K562 (cell line): ENCODE measurements at regions not wholly inside any gene's neighbourhood (a gene's known extent, or its start where the extent isn't known, plus 50 kb on each side); places are given as distances from the start of the nearest gene placed in this dataset.

Experiments
- ATAC-seq: fragments of 200-7000 bp; cut with Tn5 transposase; 3 replicates; pipeline ENCODE4 v1.9.1; 2020; ENCODE audit warnings: moderate library complexity
- BruUV-seq: library from RNA; stranded (reverse); fragments of 400-500 nt; replicated peaks from 2 replicates; lab custom pipeline; 2021; lab: Mats Ljungman, UMichigan
- CTCF ChIA-PET: fragments of 300-600 bp; formaldehyde crosslinking; extraction: SDS; loops from one replicate; lab custom pipeline; 2021; ENCODE audit warnings: low intra/inter-chr PET ratio; lab: Yijun Ruan, JAX
- POLR2A ChIA-PET: fragments of 300-600, 350-650 bp; sonication (Branson Sonifier 250); formaldehyde crosslinking; extraction: SDS; loops from one replicate; lab custom pipeline; 2021; ENCODE audit warnings: antibody characterized with exemption, inconsistent platforms; lab: Yijun Ruan, JAX
- DNase-seq, 4 experiments: peaks; one replicate each; pipeline versions ENCODE4 v3.0.0 to v3.0.0-alpha.2; 2011 to 2018; ENCODE audit warnings: low spot score in 3 of 4, mixed read lengths in 3 of 4; ENCODE audit errors: extremely low read depth in 1 of 4
- FAIRE-seq: peaks from 2 replicates; lab custom pipeline; 2011; peaks lifted over from hg19 to GRCh38; lab: Jason Lieb, UNC
- H2AFZ ChIP-seq: 2 replicates; pipeline ENCODE4 v1.6.0; 2011; ENCODE audit warnings: low read depth, low read length, control low read depth, inconsistent platforms
- H3K27ac ChIP-seq: fragments of 200-600 bp; 3 replicates; pipeline ENCODE4 v1.8.0; 2011; ENCODE audit warnings: low read depth, mild to moderate bottlenecking, control low read depth, inconsistent platforms, low read length, moderate library complexity, mixed read lengths; ENCODE audit errors: extremely low read depth
- H3K27me3 ChIP-seq, 2 experiments: fragments of 300-600 bp in 1 of 2; 2 replicates in 1 of 2; 3 replicates in 1 of 2; pipeline versions ENCODE4 v1.6.0 to v1.8.0; 2011; ENCODE audit warnings: inconsistent platforms in 2 of 2, low read length in 2 of 2, mild to moderate bottlenecking in 1 of 2, mixed read lengths in 1 of 2, moderate library complexity in 1 of 2; ENCODE audit not compliant: control insufficient read depth in 2 of 2, insufficient read depth in 2 of 2
- H3K36me3 ChIP-seq: fragments of 300-600 bp; 3 replicates; pipeline ENCODE4 v1.8.0; 2011; ENCODE audit warnings: mild to moderate bottlenecking, low read length, inconsistent platforms; ENCODE audit not compliant: control insufficient read depth, insufficient read depth
- H3K4me1 ChIP-seq, 2 experiments: fragments of 200-600 bp in 1 of 2; replicated peaks in 1 of 2; 2 replicates in 1 of 2; 3 replicates in 1 of 2; pipeline versions ENCODE4 v1.5.1 to v1.8.0; 2011; ENCODE audit warnings: inconsistent platforms in 2 of 2, low read length in 2 of 2, mild to moderate bottlenecking in 1 of 2, mixed read lengths in 1 of 2, moderate library complexity in 1 of 2; ENCODE audit not compliant: control insufficient read depth in 2 of 2, insufficient read depth in 2 of 2
- H3K4me2 ChIP-seq: 2 replicates; pipeline ENCODE4 v1.6.1; 2011; ENCODE audit warnings: low read length, control low read depth, inconsistent platforms, mixed read lengths; ENCODE audit not compliant: insufficient read depth
- H3K4me3 ChIP-seq: fragments of 200-600 bp; sonication (generic), shearing (Covaris generic); 2 replicates; pipeline ENCODE4 v1.5.1; 2016; ENCODE audit warnings: control low read depth, inconsistent platforms
- H3K79me2 ChIP-seq: fragments of 200-600 bp; 3 replicates; pipeline ENCODE4 v1.8.0; 2011; ENCODE audit warnings: low read length, inconsistent platforms; ENCODE audit not compliant: control insufficient read depth, insufficient read depth
- H3K9ac ChIP-seq, 2 experiments: 2 replicates each; pipeline versions ENCODE4 v1.6.0 to v1.6.1; 2011; ENCODE audit warnings: low read depth in 2 of 2, low read length in 2 of 2, control low read depth in 1 of 2, inconsistent platforms in 1 of 2, mild to moderate bottlenecking in 1 of 2, mixed read lengths in 1 of 2; ENCODE audit not compliant: insufficient read depth in 1 of 2
- H3K9me1 ChIP-seq: one replicate; pipeline ENCODE4 v1.6.0; 2011; ENCODE audit warnings: inconsistent platforms, mild to moderate bottlenecking, low read length, moderate library complexity; ENCODE audit not compliant: control insufficient read depth, insufficient read depth
- H3K9me3 ChIP-seq: replicated peaks from 2 replicates; pipeline ENCODE4 v1.5.1; 2011; ENCODE audit warnings: low read depth, low read length, inconsistent platforms; ENCODE audit not compliant: control insufficient read depth, insufficient read depth
- H4K20me1 ChIP-seq: replicated peaks from 2 replicates; pipeline ENCODE4 v1.6.1; 2011; ENCODE audit warnings: low read length, inconsistent platforms, mixed read lengths; ENCODE audit not compliant: control insufficient read depth, insufficient read depth
- CREB1 ChIP-seq, 2 experiments: sonication (generic) in 1 of 2; formaldehyde crosslinking in 1 of 2; IDR thresholded peaks; 2 replicates each; pipeline versions ENCODE4 v1.6.1 to v1.8.0; 2012 to 2022; ENCODE audit warnings: inconsistent platforms in 1 of 2, mild to moderate bottlenecking in 1 of 2, missing genetic modification reagents in 1 of 2, moderate library complexity in 1 of 2
- CREB3L1 ChIP-seq: fragments of 450-650 bp; IDR thresholded peaks from 2 replicates; pipeline ENCODE4 v1.6.1; 2014; ENCODE audit warnings: low read depth, mild to moderate bottlenecking, moderate library complexity, borderline replicate concordance
- GATAD2B ChIP-seq: fragments of 450-650 bp; IDR thresholded peaks from 2 replicates; pipeline ENCODE4 v1.6.1; 2017; ENCODE audit warnings: mild to moderate bottlenecking, borderline replicate concordance
- HIVEP1 ChIP-seq: fragments of 250-450 bp; sonication (Bioruptor Pico); IDR thresholded peaks from 2 replicates; pipeline ENCODE4 v1.4.0; 2020; ENCODE audit warnings: mild to moderate bottlenecking
- HMGXB4 ChIP-seq: sonication (generic); formaldehyde crosslinking; IDR thresholded peaks from 2 replicates; pipeline ENCODE4 v1.8.1; 2023; ENCODE audit warnings: mild to moderate bottlenecking, missing genetic modification reagents
- NR4A1 ChIP-seq, 2 experiments: fragments of 250-450 bp in 1 of 2; fragments of 450-650 bp in 1 of 2; sonication (Bioruptor Pico) in 1 of 2; IDR thresholded peaks; 2 replicates each; pipeline versions ENCODE4 v1.4.0 to v1.6.1; 2016 to 2020; ENCODE audit warnings: mild to moderate bottlenecking in 2 of 2, missing compliant biosample characterization in 1 of 2, missing genetic modification characterization in 1 of 2, moderate library complexity in 1 of 2
- PTRF ChIP-seq: fragments of 450-650 bp; IDR thresholded peaks from 2 replicates; pipeline ENCODE4 v1.6.1; 2016; ENCODE audit warnings: mild to moderate bottlenecking, missing genetic modification characterization, missing compliant biosample characterization
- SMARCE1 ChIP-seq: fragments of 450-650 bp; IDR thresholded peaks from 2 replicates; pipeline ENCODE4 v1.7.1; 2016; ENCODE audit warnings: mild to moderate bottlenecking
- SNRNP70 ChIP-seq: fragments of 200-400 bp; formaldehyde crosslinking; optimal IDR thresholded peaks from 2 replicates; pipeline ENCODE3; 2017; ENCODE audit warnings: low read depth, low read length
- SRF ChIP-seq, 2 experiments: fragments of 250-450, 450-650 bp in 1 of 2; sonication (Bioruptor Pico) in 1 of 2; sonication (generic) in 1 of 2; formaldehyde crosslinking; IDR thresholded peaks; 2 replicates each; pipeline versions ENCODE4 v1.5.0 to v1.5.1; 2020 to 2022; ENCODE audit warnings: mild to moderate bottlenecking in 1 of 2, missing genetic modification reagents in 1 of 2
- ZNF512 ChIP-seq: IDR thresholded peaks from 2 replicates; pipeline ENCODE4 v1.6.1; 2016; ENCODE audit warnings: missing genetic modification characterization, missing compliant biosample characterization
- WGBS: fragments of 100-300 bp; shearing (Covaris generic); methylation state at CpG from one replicate; pipeline ENCODE4 v1.1.6; 2016; ENCODE audit warnings: low coverage, mixed read lengths; ENCODE audit not compliant: insufficient coverage; ENCODE audit errors: missing lambda C conversion rate; 5-methylcytosine and 5-hydroxymethylcytosine counted together
- in situ Hi-C: fragments of 300-500 bp; cut with MboI; formaldehyde crosslinking; loops from 4 replicates; pipeline ENCODE4 v1.15.0; 2018; ENCODE audit warnings: inconsistent platforms, mixed read lengths
- intact Hi-C: fragments of 100-400 bp; cut with micrococcal nuclease; formaldehyde crosslinking; loops from 2 replicates; pipeline ENCODE4 v1.14.2; 2022

- ChIA-PET CTCF (no interaction called here), POLR2A (no interaction called here)
- DNase-seq (no peak), ATAC-seq (no peak), FAIRE-seq (no peak)
- Histone ChIP-seq H3K79me2 (no peaks in the 10 kb centered on the region), H3K4me1 (no peaks in the 10 kb centered on the region), H3K9me3 (no peaks in the 10 kb centered on the region), H3K27me3 (no peaks in the 10 kb centered on the region), H4K20me1 (no peaks in the 10 kb centered on the region), H3K9ac (no peak overlapping the region), H3K36me3 (no peaks in the 10 kb centered on the region), H3K9me1 (no peaks in the 10 kb centered on the region), H2AFZ (no peak overlapping the region), H3K27ac (no peak overlapping the region), H3K4me2 (no peak overlapping the region), H3K4me3 (no peak overlapping the region)
- in situ Hi-C loops = no loop called here
- no TSS peak for BruUV-seq
- WGBS = 8% methylated on average over 2 of the region's 2 CpGs
- no peak for TF ChIP-seq GATAD2B
- TF ChIP-seq CREB1 (IDR thresholded peaks at IDR 0.05) = no peak
- TF ChIP-seq CREB1 (CRISPR knock-in tag; IDR thresholded peaks at IDR 0.05) = no peak
- TF ChIP-seq SRF (CRISPR knock-in tag; IDR thresholded peaks at IDR 0.05) = no peak
- no peak for TF ChIP-seq ZNF512 (tag)
- TF ChIP-seq NR4A1 (CRISPR knock-in tag; IDR thresholded peaks at IDR 0.05) = no peak
- no peak for TF ChIP-seq NR4A1 (tag; IDR thresholded peaks at IDR 0.05)
- TF ChIP-seq CREB3L1 = no peak
- no peak for TF ChIP-seq HIVEP1
- no peak for TF ChIP-seq PTRF (tag)
- TF ChIP-seq HMGXB4 (CRISPR knock-in tag) = no peak
- TF ChIP-seq SNRNP70 = no peak
- no peak for TF ChIP-seq SMARCE1
- intact Hi-C loops = no loop called here
These were observed 1048.6 kb upstream of the KLHL29 start for GRCh38 chr2:22336414-22336813.
